ENCODE measurements at regions not wholly inside any gene's neighbourhood (a gene's known extent, or its start where the extent isn't known, plus 50 kb on each side); places are given as distances from the start of the nearest gene placed in this dataset.

DNA sequence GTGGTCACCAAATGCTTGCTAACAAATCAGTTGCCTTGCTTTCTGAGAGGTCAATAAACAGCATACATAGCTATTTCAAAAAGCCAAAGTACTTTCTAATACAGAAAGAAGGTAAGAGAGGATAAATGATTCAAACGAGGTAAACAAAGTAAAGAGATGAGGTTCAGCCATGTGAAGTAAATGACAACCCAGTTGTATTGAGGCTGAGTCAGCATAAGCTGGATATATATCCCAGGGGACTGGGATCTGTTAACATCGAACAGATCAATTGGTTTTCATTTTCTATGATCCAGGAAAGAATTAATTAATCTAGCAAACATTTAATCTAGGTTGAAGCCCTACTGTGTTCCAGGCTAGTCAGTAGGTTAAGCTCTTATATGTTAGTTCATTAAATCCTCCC lies 97.3 kb upstream of the GRIA3 start:
- WGBS, 2 donors = 56 to 74% methylated on average over 2 of the region's 2 CpGs
- TF ChIP-seq POLR2AphosphoS5 (IDR thresholded peaks at IDR 0.05) = no peak
- TF ChIP-seq CTCF (IDR thresholded peaks at IDR 0.05) = no peak
- TF ChIP-seq POLR2A (IDR thresholded peaks at IDR 0.05) = no peak
- TF ChIP-seq EP300 (IDR thresholded peaks at IDR 0.05) = no peak
- H3K27ac ChIP-seq = no peak overlapping the region
- DNase-seq = no peak
- ATAC-seq (ENCODE audit: low FRiP score in 2 of 2) = no peak
- no peaks in the 10 kb centered on the region for H3K9me3 ChIP-seq
- H3K27me3 ChIP-seq = no peaks in the 10 kb centered on the region
- H3K36me3 ChIP-seq = no peaks in the 10 kb centered on the region
- no peaks in the 10 kb centered on the region for H3K4me1 ChIP-seq
- no peak overlapping the region for H3K4me3 ChIP-seq

GRCh38 chrX:123087326-123087725 lies 96.8 kb upstream of the GRIA3 start:
- Histone ChIP-seq H3K36me3 (no peaks in the 10 kb centered on the region), H3K27ac (no peak overlapping the region), H3K4me3 (no peak overlapping the region), H3K4me1 (no peaks in the 10 kb centered on the region), H3K27me3 (no peaks in the 10 kb centered on the region), H3K9me3 (no peaks in the 10 kb centered on the region)
- DNase-seq (no peak), ATAC-seq (ENCODE audit: low FRiP score in 2 of 2) (peak in 1 of 2 donors; percentile 35)
- TF ChIP-seq POLR2A (IDR thresholded peaks at IDR 0.05) = no peak
- no peak for TF ChIP-seq EP300 (IDR thresholded peaks at IDR 0.05)
- no peak for TF ChIP-seq POLR2AphosphoS5 (IDR thresholded peaks at IDR 0.05)
- no peak for TF ChIP-seq CTCF (IDR thresholded peaks at IDR 0.05)

- TF ChIP-seq POLR2A (IDR thresholded peaks at IDR 0.05) (no peak), EP300 (IDR thresholded peaks at IDR 0.05) (no peak), POLR2AphosphoS5 (IDR thresholded peaks at IDR 0.05) (no peak), CTCF (IDR thresholded peaks at IDR 0.05) (no peak)
- Histone ChIP-seq H3K36me3 (no peaks in the 10 kb centered on the region), H3K4me1 (no peaks in the 10 kb centered on the region), H3K27me3 (no peaks in the 10 kb centered on the region), H3K4me3 (no peak overlapping the region), H3K9me3 (no peaks in the 10 kb centered on the region), H3K27ac (no peak overlapping the region)
- no peak for DNase-seq
- no peak for ATAC-seq (ENCODE audit: low FRiP score in 2 of 2)
- 83 to 91% methylated on average over 2 of the region's 2 CpGs for WGBS, 2 donors
Measured at GRCh38 chrX:123088331-123088730, 95.7 kb upstream of the GRIA3 start.

GRCh38 chrX:123088930-123089329 lies 95.1 kb upstream of the GRIA3 start:
- Histone ChIP-seq H3K4me1 (no peaks in the 10 kb centered on the region), H3K9me3 (no peaks in the 10 kb centered on the region), H3K4me3 (no peak overlapping the region), H3K36me3 (no peaks in the 10 kb centered on the region), H3K27ac (no peak overlapping the region), H3K27me3 (no peaks in the 10 kb centered on the region)
- DNase-seq = no peak
- no peak for ATAC-seq (ENCODE audit: low FRiP score in 2 of 2)
- TF ChIP-seq POLR2A (IDR thresholded peaks at IDR 0.05) (no peak), CTCF (IDR thresholded peaks at IDR 0.05) (no peak), EP300 (IDR thresholded peaks at IDR 0.05) (no peak), POLR2AphosphoS5 (IDR thresholded peaks at IDR 0.05) (no peak)
- WGBS, 2 donors = 85 to 92% methylated on average over 3 of the region's 3 CpGs

- Histone ChIP-seq H3K36me3 (no peaks in the 10 kb centered on the region), H3K27ac (no peak overlapping the region), H3K4me1 (no peaks in the 10 kb centered on the region), H3K27me3 (no peaks in the 10 kb centered on the region), H3K9me3 (no peaks in the 10 kb centered on the region), H3K4me3 (no peak overlapping the region)
- no peak for TF ChIP-seq EP300 (IDR thresholded peaks at IDR 0.05)
- TF ChIP-seq POLR2AphosphoS5 (IDR thresholded peaks at IDR 0.05) = no peak
- no peak for TF ChIP-seq CTCF (IDR thresholded peaks at IDR 0.05)
- no peak for TF ChIP-seq POLR2A (IDR thresholded peaks at IDR 0.05)
- DNase-seq (no peak), ATAC-seq (ENCODE audit: low FRiP score in 2 of 2) (no peak)
- WGBS, 2 donors = 68 to 73% methylated on average over 2 of the region's 2 CpGs
Measured at GRCh38 chrX:123093792-123094191, 90.3 kb upstream of the GRIA3 start.
